ENCODE measurements at regions not wholly inside any gene's neighbourhood (a gene's known extent, or its start where the extent isn't known, plus 50 kb on each side); places are given as distances from the start of the nearest gene placed in this dataset.

DNA sequence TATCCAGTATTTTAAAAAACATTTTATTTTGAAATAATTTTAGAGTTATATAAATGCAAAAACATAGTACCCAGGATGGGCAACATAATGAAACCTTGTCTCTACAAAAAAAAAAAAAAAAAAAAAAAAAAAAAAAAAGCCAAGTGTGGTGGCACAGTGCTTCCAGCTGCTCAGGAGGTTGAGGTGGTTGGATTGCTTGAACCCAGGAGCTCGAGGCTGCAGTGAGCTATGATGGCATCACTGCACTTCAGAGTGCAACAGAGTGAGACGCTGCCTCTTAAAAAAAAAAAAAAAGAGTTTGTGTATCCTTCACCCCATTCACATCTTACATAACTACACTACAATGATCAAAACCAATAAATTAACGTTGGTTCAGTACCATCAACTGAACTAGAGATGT lies 115.6 kb upstream of the KIF26B start:
- TF ChIP-seq TCF7L2 (IDR thresholded peaks at IDR 0.05; ENCODE audit: low read depth, low read length) (no peak), REST (IDR thresholded peaks at IDR 0.05; ENCODE audit: insufficient read depth in 1 of 2, low read depth in 2 of 2, low read length in 1 of 2) (no peak)
- TF ChIP-seq, protein P1, sequence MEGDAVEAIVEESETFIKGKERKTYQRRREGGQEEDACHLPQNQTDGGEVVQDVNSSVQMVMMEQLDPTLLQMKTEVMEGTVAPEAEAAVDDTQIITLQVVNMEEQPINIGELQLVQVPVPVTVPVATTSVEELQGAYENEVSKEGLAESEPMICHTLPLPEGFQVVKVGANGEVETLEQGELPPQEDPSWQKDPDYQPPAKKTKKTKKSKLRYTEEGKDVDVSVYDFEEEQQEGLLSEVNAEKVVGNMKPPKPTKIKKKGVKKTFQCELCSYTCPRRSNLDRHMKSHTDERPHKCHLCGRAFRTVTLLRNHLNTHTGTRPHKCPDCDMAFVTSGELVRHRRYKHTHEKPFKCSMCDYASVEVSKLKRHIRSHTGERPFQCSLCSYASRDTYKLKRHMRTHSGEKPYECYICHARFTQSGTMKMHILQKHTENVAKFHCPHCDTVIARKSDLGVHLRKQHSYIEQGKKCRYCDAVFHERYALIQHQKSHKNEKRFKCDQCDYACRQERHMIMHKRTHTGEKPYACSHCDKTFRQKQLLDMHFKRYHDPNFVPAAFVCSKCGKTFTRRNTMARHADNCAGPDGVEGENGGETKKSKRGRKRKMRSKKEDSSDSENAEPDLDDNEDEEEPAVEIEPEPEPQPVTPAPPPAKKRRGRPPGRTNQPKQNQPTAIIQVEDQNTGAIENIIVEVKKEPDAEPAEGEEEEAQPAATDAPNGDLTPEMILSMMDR (IDR thresholded peaks at IDR 0.05), result no peak
